HG03066 (cell line): ENCODE measurements at regions not wholly inside any gene's neighbourhood (a gene's known extent, or its start where the extent isn't known, plus 50 kb on each side); places are given as distances from the start of the nearest gene placed in this dataset.

ENCODE experiments used
- ATAC-seq: cut with Tn5 transposase; IDR thresholded peaks from one replicate; pipeline ENCODE4 v1.9.1; 2021; ENCODE audit warnings: low read depth; ENCODE audit not compliant: unreplicated experiment

GRCh38 chr9:115944166-115944948 lies 209.2 kb upstream of the PAPPA start:
- no peak for ATAC-seq

- ATAC-seq: no peak
These were observed 208.6 kb upstream of the PAPPA start for GRCh38 chr9:115945009-115945431.

GRCh38 chr9:115946530-115946929 lies 207.1 kb upstream of the PAPPA start:
- ATAC-seq: no peak

GRCh38 chr9:115951977-115952376 lies 201.6 kb upstream of the PAPPA start:
- no peak for ATAC-seq

GRCh38 chr9:115952430-115953292 lies 200.9 kb upstream of the PAPPA start:
- no peak for ATAC-seq

GRCh38 chr9:115956371-115956770 lies 197.2 kb upstream of the PAPPA start:
- no peak for ATAC-seq

GRCh38 chr9:115957585-115957984 lies 196.0 kb upstream of the PAPPA start:
- ATAC-seq: no peak

GRCh38 chr9:115964710-115965347 lies 188.8 kb upstream of the PAPPA start:
- ATAC-seq: no peak

GRCh38 chr9:115966660-115967059 lies 186.9 kb upstream of the PAPPA start:
- ATAC-seq: no peak

GRCh38 chr9:115969096-115969495 lies 184.5 kb upstream of the PAPPA start:
- ATAC-seq: no peak

- no peak for ATAC-seq
These were observed 181.2 kb upstream of the PAPPA start for GRCh38 chr9:115972362-115972761.

GRCh38 chr9:115972843-115973595 lies 180.6 kb upstream of the PAPPA start:
- no peak for ATAC-seq

GRCh38 chr9:115976781-115977180 lies 176.8 kb upstream of the PAPPA start:
- ATAC-seq: no peak

GRCh38 chr9:115978091-115978490 lies 175.5 kb upstream of the PAPPA start:
- no peak for ATAC-seq

- no peak for ATAC-seq
These were observed 174.9 kb upstream of the PAPPA start for GRCh38 chr9:115978659-115979096.

GRCh38 chr9:115980054-115980453 lies 173.5 kb upstream of the PAPPA start:
- ATAC-seq: no peak

GRCh38 chr9:115980502-115980901 lies 173.1 kb upstream of the PAPPA start:
- no peak for ATAC-seq

GRCh38 chr9:115980976-115981375 lies 172.6 kb upstream of the PAPPA start:
- no peak for ATAC-seq

GRCh38 chr9:115983366-115983765 lies 170.2 kb upstream of the PAPPA start:
- no peak for ATAC-seq

GRCh38 chr9:115985657-115986056 lies 167.9 kb upstream of the PAPPA start:
- no peak for ATAC-seq
